GM12873 (cell line): ENCODE measurements at regions not wholly inside any gene's neighbourhood (a gene's known extent, or its start where the extent isn't known, plus 50 kb on each side); places are given as distances from the start of the nearest gene placed in this dataset.

Source experiments
- TF ChIP-seq, protein P1 (sequence below): IDR thresholded peaks from 2 replicates; pipeline ENCODE4 v1.5.1; 2012; ENCODE audit warnings: low read depth, mild to moderate bottlenecking, moderate library complexity, low read length, control low read depth; ENCODE audit not compliant: insufficient read depth; ENCODE audit errors: missing control alignments

- TF ChIP-seq, protein P1, sequence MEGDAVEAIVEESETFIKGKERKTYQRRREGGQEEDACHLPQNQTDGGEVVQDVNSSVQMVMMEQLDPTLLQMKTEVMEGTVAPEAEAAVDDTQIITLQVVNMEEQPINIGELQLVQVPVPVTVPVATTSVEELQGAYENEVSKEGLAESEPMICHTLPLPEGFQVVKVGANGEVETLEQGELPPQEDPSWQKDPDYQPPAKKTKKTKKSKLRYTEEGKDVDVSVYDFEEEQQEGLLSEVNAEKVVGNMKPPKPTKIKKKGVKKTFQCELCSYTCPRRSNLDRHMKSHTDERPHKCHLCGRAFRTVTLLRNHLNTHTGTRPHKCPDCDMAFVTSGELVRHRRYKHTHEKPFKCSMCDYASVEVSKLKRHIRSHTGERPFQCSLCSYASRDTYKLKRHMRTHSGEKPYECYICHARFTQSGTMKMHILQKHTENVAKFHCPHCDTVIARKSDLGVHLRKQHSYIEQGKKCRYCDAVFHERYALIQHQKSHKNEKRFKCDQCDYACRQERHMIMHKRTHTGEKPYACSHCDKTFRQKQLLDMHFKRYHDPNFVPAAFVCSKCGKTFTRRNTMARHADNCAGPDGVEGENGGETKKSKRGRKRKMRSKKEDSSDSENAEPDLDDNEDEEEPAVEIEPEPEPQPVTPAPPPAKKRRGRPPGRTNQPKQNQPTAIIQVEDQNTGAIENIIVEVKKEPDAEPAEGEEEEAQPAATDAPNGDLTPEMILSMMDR: no peak
Observed at GRCh38 chr13:109897988-109898624, 111.7 kb upstream of the IRS2 start.

GRCh38 chr13:109892101-109892500, 105.7 kb upstream of the IRS2 start:
- TF ChIP-seq, protein P1: no peak

- TF ChIP-seq, protein P1: no peak
Observed at GRCh38 chr13:109885235-109885634, 98.9 kb upstream of the IRS2 start.

GRCh38 chr13:109884462-109884861, 98.1 kb upstream of the IRS2 start:
- TF ChIP-seq, protein P1: no peak

- TF ChIP-seq, protein P1: no peak
Observed at GRCh38 chr13:109883181-109884180, 97.1 kb upstream of the IRS2 start.

DNA sequence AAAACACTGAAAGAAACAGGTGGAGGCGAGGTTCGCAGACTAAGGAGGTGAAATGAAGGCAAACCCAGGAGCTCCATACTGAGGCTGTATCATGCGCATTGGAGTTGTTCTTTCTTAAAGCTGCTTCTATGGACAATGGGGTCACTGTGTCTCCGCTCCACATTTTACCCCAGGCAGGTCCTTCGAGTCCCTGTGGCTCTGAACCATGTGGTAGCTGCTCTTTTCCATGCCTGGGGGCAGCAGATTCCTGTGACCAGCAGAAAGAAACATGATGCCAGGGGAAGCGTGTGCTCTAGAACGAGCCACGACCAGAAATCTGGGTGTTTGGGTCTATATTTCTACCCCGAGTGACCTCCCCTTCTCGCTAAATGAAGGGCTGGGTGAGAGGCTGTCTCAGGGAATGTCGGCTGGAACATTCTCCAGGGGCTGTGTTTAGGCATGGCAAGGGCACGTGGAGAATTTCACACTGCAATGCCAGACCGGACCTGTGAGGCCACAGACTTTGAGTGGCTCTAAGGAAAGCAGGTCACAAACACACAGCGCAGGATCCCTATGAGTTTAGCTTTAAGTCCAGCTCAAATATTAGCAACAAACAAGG, 95.7 kb upstream of the IRS2 start:
- TF ChIP-seq, protein P1: no peak

- TF ChIP-seq, protein P1: no peak
Observed at GRCh38 chr13:109881347-109881725, 95.0 kb upstream of the IRS2 start.
